ENCODE measurements at regions not wholly inside any gene's neighbourhood (a gene's known extent, or its start where the extent isn't known, plus 50 kb on each side); places are given as distances from the start of the nearest gene placed in this dataset.

DNA sequence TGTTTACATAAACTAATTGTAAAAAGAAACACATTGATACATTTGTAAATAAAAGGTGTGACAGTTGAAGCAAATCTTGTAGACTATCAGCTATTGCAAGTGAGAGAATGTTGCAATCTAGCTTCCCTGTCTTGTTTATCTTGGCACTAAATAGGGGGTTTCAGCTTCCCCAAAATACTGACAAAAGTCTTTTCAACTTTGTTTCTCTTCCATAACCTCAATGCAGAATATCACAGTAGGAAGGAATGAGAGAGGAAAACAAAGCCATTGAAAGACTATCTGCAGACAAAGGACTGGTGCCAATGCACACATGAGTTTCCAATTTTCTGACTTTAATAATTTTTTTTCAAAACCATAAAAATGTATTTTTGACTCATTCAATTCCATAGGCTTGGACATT lies 886.2 kb upstream of the MGAT4C start:
- no peak for DNase-seq (ENCODE audit: low read depth)
- H3K4me3 ChIP-seq (ENCODE audit: low read length) = no peak overlapping the region
- TF ChIP-seq, protein P1, sequence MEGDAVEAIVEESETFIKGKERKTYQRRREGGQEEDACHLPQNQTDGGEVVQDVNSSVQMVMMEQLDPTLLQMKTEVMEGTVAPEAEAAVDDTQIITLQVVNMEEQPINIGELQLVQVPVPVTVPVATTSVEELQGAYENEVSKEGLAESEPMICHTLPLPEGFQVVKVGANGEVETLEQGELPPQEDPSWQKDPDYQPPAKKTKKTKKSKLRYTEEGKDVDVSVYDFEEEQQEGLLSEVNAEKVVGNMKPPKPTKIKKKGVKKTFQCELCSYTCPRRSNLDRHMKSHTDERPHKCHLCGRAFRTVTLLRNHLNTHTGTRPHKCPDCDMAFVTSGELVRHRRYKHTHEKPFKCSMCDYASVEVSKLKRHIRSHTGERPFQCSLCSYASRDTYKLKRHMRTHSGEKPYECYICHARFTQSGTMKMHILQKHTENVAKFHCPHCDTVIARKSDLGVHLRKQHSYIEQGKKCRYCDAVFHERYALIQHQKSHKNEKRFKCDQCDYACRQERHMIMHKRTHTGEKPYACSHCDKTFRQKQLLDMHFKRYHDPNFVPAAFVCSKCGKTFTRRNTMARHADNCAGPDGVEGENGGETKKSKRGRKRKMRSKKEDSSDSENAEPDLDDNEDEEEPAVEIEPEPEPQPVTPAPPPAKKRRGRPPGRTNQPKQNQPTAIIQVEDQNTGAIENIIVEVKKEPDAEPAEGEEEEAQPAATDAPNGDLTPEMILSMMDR (IDR thresholded peaks at IDR 0.05; ENCODE audit: insufficient read depth, low read depth, low read length, missing control alignments) = no peak

DNA sequence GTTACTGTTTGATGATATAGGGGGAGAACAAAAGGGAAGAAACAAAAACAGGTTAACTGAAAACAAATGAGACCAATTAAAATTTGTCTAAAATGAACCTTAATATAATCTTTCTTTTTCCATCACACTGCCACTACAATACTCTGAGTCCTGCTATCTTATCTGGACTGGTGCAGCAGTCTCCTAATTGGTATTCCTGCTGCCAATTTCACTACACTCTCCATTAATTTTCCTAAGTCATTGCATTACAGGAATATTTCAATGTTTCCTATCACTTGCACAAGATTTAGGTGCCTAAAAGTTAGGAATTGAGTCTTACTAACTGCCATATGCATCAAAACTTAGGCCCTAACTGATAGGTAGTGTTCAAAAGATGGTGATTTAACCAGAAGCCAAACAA lies 884.9 kb upstream of the MGAT4C start:
- TF ChIP-seq, protein P1 (IDR thresholded peaks at IDR 0.05; ENCODE audit: insufficient read depth, low read depth, low read length, missing control alignments) = no peak
- no peak for DNase-seq (ENCODE audit: low read depth)
- H3K4me3 ChIP-seq (ENCODE audit: low read length) = no peak overlapping the region

DNA sequence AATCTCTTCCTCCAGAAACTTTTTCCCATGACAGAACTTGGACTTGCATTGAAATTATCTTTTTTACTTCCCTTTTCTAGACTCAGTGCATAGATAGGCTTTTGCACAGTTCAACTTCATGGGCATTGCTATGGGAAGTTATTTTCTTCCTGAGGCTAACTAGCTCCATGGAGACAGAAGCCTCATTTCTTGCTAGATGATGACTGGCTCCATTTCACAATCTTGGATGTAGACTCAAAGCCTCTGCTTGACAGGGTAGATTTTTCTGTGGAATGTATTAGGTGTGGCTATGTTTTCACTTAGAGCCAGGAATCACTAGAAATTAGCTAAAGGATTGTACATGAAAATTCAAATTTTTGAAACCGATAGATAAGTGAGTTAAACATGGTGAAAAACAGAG lies 884.1 kb upstream of the MGAT4C start:
- peak; percentile 91 for DNase-seq (ENCODE audit: low read depth)
- TF ChIP-seq, protein P1 (IDR thresholded peaks at IDR 0.05; ENCODE audit: insufficient read depth, low read depth, low read length, missing control alignments) = no peak
- H3K4me3 ChIP-seq (ENCODE audit: low read length) = no peak overlapping the region

DNA sequence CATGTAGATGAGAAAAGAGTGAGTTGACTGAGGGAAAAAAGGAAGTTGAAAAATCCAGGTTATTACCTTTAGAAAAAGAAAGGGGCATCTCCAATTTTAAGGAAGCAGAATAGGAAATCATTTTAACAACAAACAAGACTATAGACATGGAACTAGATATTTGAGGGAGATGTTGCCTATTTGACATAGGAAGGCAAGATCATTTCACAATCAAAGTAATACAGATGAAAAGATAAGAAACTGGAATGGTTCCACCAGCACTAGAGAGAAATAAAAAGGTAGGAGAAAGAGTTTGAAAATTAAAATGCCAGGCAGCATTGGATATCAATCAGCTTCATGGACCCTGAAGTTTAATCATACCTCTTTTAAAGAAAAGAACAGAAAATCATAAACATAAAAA lies 881.0 kb upstream of the MGAT4C start:
- H3K4me3 ChIP-seq (ENCODE audit: low read length) = no peak overlapping the region
- DNase-seq (ENCODE audit: low read depth) = no peak
- TF ChIP-seq, protein P1 (IDR thresholded peaks at IDR 0.05; ENCODE audit: insufficient read depth, low read depth, low read length, missing control alignments) = no peak

DNA sequence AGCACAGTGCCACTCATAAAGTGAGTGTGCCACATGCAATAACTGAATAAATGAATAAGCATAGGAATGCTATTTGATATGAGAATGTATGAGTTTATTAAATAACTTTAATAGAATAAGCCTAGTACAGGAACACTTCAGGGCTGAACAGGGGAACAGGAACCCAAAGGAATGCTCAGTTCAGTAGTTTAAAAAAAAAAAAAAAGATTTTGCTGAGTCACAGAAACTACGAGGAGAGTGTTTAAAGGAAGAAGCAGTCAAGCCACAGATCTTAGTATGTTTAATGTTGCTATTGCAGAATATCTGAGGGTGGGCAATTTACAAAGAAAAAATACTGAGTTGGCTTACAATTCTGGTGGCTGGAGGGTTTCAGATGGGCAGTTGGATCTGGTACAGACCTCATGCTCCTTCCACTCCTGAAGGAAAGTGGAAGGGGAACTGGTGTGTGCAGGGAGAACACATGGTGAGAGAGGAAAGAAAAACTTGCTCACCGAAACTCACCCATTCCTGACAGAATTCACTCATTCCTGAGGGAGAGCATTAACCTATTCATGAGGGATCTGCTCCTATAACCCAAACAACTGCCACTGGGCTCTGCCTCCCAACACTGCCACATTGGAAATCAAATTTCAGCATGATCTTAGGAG lies 880.3 kb upstream of the MGAT4C start:
- TF ChIP-seq, protein P1 (IDR thresholded peaks at IDR 0.05; ENCODE audit: insufficient read depth, low read depth, low read length, missing control alignments) = no peak
- no peak overlapping the region for H3K4me3 ChIP-seq (ENCODE audit: low read length)
- DNase-seq (ENCODE audit: low read depth) = peak; percentile 36

DNA sequence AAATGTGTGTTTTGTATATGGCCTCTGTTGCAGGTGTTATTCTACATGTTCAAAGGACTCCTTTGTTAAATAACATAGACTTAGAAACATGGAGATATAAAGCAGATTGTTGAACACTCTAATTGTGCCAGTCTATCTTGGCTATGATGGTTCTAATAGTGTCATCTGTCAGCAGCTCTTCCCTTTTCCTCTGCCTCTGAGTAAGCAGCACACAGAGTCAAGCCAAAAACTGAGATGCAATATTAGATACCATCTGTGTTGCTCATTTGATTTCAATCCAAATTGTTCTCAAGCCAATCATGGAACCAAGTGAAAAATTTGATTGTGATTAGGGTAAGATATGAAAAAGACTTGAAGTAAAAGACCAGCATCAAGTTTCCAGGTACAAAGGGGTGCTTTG lies 871.1 kb upstream of the MGAT4C start:
- H3K4me3 ChIP-seq (ENCODE audit: low read length) = no peak overlapping the region
- TF ChIP-seq, protein P1 (IDR thresholded peaks at IDR 0.05; ENCODE audit: insufficient read depth, low read depth, low read length, missing control alignments) = no peak
- peak; percentile 67 for DNase-seq (ENCODE audit: low read depth)

DNA sequence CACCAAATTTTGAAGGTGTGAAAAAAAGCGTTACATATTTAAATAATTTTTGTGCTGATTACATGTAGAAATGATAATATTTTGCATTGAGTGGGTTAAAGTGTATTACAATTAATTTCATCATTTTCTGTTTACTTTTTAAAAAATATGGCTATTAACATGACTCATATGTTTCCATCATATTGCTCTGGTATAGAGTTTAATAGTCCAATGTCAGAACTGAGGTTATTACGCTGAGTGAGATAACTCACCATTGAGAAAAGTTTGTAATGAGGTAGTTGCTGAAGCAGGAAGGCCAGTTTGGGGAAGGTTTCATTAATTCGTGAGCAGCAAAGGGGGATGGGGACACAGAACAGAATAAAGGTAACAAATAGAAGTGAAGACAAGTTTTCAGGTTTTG lies 865.7 kb upstream of the MGAT4C start:
- no peak for DNase-seq (ENCODE audit: low read depth)
- TF ChIP-seq, protein P1 (IDR thresholded peaks at IDR 0.05; ENCODE audit: insufficient read depth, low read depth, low read length, missing control alignments) = no peak
- H3K4me3 ChIP-seq (ENCODE audit: low read length) = no peak overlapping the region
